ENCODE measurements at regions not wholly inside any gene's neighbourhood (a gene's known extent, or its start where the extent isn't known, plus 50 kb on each side); places are given as distances from the start of the nearest gene placed in this dataset.

DNA sequence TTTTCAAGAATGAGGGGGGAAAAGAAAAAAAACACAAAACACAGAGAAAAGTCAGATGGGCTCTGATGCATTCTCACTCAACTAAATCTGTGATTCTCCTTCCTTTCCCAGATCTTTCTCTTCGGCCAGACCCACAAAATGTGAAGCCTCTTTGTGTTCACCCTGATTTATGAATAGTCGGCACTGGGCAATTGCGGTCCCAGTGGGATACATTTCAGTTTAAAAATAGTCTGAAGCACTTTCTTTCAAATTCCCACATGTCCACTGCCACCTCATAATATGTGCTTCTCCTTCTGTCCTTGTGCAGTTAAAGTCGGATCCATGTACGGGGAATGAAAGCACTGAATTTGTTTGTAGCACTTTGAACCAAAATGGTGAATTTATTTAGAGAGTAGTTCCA, 995.4 kb upstream of the WWC1 start:
- no peaks in the 10 kb centered on the region for H3K36me3 ChIP-seq (ENCODE audit: control insufficient read depth in 4 of 4, insufficient read depth in 3 of 4, low read depth in 1 of 4, low read length in 3 of 4)
- no peaks in the 10 kb centered on the region for H3K4me1 ChIP-seq (ENCODE audit: control insufficient read depth in 4 of 4, insufficient read depth in 4 of 4, low read length in 3 of 4)
- H3K27ac ChIP-seq (ENCODE audit: low read depth in 1 of 2, low read length in 2 of 2), result no peak overlapping the region
- DNase-seq (ENCODE audit: low spot score), result no peak
- H3K4me3 ChIP-seq (ENCODE audit: low read depth in 1 of 3, low read length in 3 of 3), result no peak overlapping the region
- no peak for TF ChIP-seq FOXA2 (IDR thresholded peaks at IDR 0.05)
- TF ChIP-seq JUND (IDR thresholded peaks at IDR 0.05), result no peak
- no peak for TF ChIP-seq RXRA (IDR thresholded peaks at IDR 0.05)
- TF ChIP-seq RAD21 (IDR thresholded peaks at IDR 0.05), result no peak
- TF ChIP-seq SP1 (IDR thresholded peaks at IDR 0.05), result no peak
- no peak for TF ChIP-seq FOXA1 (IDR thresholded peaks at IDR 0.05)
- TF ChIP-seq, protein P1, sequence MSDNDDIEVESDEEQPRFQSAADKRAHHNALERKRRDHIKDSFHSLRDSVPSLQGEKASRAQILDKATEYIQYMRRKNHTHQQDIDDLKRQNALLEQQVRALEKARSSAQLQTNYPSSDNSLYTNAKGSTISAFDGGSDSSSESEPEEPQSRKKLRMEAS (IDR thresholded peaks at IDR 0.05), result no peak
- TF ChIP-seq HNF4A (conservative IDR thresholded peaks at IDR 0.05), result no peak
- TF ChIP-seq GABPA (IDR thresholded peaks at IDR 0.05 in 1 of 2, conservative IDR thresholded peaks at IDR 0.05 in 1 of 2), result no peak
- no peak for TF ChIP-seq EGR1 (IDR thresholded peaks at IDR 0.05; ENCODE audit: low read depth in 2 of 2)
- TF ChIP-seq, protein P2, sequence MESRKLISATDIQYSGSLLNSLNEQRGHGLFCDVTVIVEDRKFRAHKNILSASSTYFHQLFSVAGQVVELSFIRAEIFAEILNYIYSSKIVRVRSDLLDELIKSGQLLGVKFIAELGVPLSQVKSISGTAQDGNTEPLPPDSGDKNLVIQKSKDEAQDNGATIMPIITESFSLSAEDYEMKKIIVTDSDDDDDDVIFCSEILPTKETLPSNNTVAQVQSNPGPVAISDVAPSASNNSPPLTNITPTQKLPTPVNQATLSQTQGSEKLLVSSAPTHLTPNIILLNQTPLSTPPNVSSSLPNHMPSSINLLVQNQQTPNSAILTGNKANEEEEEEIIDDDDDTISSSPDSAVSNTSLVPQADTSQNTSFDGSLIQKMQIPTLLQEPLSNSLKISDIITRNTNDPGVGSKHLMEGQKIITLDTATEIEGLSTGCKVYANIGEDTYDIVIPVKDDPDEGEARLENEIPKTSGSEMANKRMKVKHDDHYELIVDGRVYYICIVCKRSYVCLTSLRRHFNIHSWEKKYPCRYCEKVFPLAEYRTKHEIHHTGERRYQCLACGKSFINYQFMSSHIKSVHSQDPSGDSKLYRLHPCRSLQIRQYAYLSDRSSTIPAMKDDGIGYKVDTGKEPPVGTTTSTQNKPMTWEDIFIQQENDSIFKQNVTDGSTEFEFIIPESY (IDR thresholded peaks at IDR 0.05), result no peak
- TF ChIP-seq HNF4G (IDR thresholded peaks at IDR 0.05), result no peak
- TF ChIP-seq, protein P3, sequence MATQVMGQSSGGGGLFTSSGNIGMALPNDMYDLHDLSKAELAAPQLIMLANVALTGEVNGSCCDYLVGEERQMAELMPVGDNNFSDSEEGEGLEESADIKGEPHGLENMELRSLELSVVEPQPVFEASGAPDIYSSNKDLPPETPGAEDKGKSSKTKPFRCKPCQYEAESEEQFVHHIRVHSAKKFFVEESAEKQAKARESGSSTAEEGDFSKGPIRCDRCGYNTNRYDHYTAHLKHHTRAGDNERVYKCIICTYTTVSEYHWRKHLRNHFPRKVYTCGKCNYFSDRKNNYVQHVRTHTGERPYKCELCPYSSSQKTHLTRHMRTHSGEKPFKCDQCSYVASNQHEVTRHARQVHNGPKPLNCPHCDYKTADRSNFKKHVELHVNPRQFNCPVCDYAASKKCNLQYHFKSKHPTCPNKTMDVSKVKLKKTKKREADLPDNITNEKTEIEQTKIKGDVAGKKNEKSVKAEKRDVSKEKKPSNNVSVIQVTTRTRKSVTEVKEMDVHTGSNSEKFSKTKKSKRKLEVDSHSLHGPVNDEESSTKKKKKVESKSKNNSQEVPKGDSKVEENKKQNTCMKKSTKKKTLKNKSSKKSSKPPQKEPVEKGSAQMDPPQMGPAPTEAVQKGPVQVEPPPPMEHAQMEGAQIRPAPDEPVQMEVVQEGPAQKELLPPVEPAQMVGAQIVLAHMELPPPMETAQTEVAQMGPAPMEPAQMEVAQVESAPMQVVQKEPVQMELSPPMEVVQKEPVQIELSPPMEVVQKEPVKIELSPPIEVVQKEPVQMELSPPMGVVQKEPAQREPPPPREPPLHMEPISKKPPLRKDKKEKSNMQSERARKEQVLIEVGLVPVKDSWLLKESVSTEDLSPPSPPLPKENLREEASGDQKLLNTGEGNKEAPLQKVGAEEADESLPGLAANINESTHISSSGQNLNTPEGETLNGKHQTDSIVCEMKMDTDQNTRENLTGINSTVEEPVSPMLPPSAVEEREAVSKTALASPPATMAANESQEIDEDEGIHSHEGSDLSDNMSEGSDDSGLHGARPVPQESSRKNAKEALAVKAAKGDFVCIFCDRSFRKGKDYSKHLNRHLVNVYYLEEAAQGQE (IDR thresholded peaks at IDR 0.05), result no peak
- TF ChIP-seq YY1 (IDR thresholded peaks at IDR 0.05), result no peak
- no peak for TF ChIP-seq NR2F2 (IDR thresholded peaks at IDR 0.05)
- TF ChIP-seq, protein P4, sequence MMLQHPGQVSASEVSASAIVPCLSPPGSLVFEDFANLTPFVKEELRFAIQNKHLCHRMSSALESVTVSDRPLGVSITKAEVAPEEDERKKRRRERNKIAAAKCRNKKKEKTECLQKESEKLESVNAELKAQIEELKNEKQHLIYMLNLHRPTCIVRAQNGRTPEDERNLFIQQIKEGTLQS (IDR thresholded peaks at IDR 0.05), result no peak
- 79% methylated on average over 5 of the region's 5 CpGs for WGBS
- no peaks in the 10 kb centered on the region for H3K9me3 ChIP-seq (ENCODE audit: control insufficient read depth in 4 of 4, low read length in 3 of 4)
- H3K9ac ChIP-seq (ENCODE audit: low read depth in 1 of 2, low read length in 2 of 2), result no peak overlapping the region
- no peaks in the 10 kb centered on the region for H3K27me3 ChIP-seq (ENCODE audit: control insufficient read depth in 4 of 4, insufficient read depth in 4 of 4, low read length in 3 of 4)

DNA sequence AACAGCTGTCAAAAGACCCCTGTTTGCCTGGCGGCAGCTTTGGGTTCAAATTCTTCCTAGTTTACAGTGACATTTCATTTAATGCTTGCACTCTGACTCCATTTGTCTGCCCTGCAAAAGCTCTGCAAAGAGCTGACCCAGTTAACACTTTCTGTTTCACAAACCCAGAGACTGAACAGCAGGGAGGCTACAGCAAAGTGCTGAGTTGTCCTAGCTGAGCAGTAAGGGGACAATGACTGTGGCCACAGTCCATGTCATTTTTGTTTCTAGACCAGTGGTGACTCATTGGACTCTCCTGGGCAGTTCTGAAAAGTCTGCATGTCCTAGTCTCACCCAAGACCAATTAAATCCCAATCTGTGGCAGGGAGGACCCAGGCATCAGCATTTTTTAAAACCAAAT, 994.8 kb upstream of the WWC1 start:
- 91% methylated on average over 1 of the region's 1 CpG for WGBS

More for the DNA sequence above, 994.8 kb upstream of the WWC1 start:
- Histone ChIP-seq H3K27me3 (ENCODE audit: control insufficient read depth in 4 of 4, insufficient read depth in 4 of 4, low read length in 3 of 4) (no peaks in the 10 kb centered on the region), H3K27ac (ENCODE audit: low read depth in 1 of 2, low read length in 2 of 2) (no peak overlapping the region), H3K9me3 (ENCODE audit: control insufficient read depth in 4 of 4, low read length in 3 of 4) (no peaks in the 10 kb centered on the region), H3K4me1 (ENCODE audit: control insufficient read depth in 4 of 4, insufficient read depth in 4 of 4, low read length in 3 of 4) (no peaks in the 10 kb centered on the region), H3K36me3 (ENCODE audit: control insufficient read depth in 4 of 4, insufficient read depth in 3 of 4, low read depth in 1 of 4, low read length in 3 of 4) (no peaks in the 10 kb centered on the region), H3K9ac (ENCODE audit: low read depth in 1 of 2, low read length in 2 of 2) (no peak overlapping the region), H3K4me3 (ENCODE audit: low read depth in 1 of 3, low read length in 3 of 3) (no peak overlapping the region)
- TF ChIP-seq HNF4A (conservative IDR thresholded peaks at IDR 0.05) (no peak), RXRA (IDR thresholded peaks at IDR 0.05) (no peak), RAD21 (IDR thresholded peaks at IDR 0.05) (no peak), GABPA (IDR thresholded peaks at IDR 0.05 in 1 of 2, conservative IDR thresholded peaks at IDR 0.05 in 1 of 2) (no peak), FOXA1 (IDR thresholded peaks at IDR 0.05) (no peak), EGR1 (IDR thresholded peaks at IDR 0.05; ENCODE audit: low read depth in 2 of 2) (no peak), SP1 (IDR thresholded peaks at IDR 0.05) (no peak), TAF1 (conservative IDR thresholded peaks at IDR 0.05) (no peak), HNF4G (IDR thresholded peaks at IDR 0.05) (no peak), FOXA2 (IDR thresholded peaks at IDR 0.05) (no peak), YY1 (IDR thresholded peaks at IDR 0.05) (no peak)
- TF ChIP-seq, protein P1 (IDR thresholded peaks at IDR 0.05), result no peak
- TF ChIP-seq, protein P2 (IDR thresholded peaks at IDR 0.05), result no peak
- TF ChIP-seq, protein P5, sequence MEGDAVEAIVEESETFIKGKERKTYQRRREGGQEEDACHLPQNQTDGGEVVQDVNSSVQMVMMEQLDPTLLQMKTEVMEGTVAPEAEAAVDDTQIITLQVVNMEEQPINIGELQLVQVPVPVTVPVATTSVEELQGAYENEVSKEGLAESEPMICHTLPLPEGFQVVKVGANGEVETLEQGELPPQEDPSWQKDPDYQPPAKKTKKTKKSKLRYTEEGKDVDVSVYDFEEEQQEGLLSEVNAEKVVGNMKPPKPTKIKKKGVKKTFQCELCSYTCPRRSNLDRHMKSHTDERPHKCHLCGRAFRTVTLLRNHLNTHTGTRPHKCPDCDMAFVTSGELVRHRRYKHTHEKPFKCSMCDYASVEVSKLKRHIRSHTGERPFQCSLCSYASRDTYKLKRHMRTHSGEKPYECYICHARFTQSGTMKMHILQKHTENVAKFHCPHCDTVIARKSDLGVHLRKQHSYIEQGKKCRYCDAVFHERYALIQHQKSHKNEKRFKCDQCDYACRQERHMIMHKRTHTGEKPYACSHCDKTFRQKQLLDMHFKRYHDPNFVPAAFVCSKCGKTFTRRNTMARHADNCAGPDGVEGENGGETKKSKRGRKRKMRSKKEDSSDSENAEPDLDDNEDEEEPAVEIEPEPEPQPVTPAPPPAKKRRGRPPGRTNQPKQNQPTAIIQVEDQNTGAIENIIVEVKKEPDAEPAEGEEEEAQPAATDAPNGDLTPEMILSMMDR (IDR thresholded peaks at IDR 0.05; ENCODE audit: low read depth, low read length, missing input control), result no peak
- TF ChIP-seq, protein P4 (IDR thresholded peaks at IDR 0.05), result no peak
- DNase-seq (ENCODE audit: low spot score), result no peak

All from liver (tissue), 8 donors.